ENCODE measurements at regions not wholly inside any gene's neighbourhood (a gene's known extent, or its start where the extent isn't known, plus 50 kb on each side); places are given as distances from the start of the nearest gene placed in this dataset.

- no peak for TF ChIP-seq CTCF (IDR thresholded peaks at IDR 0.05; ENCODE audit: low read length)
- TF ChIP-seq EZH2 (IDR thresholded peaks at IDR 0.05; ENCODE audit: borderline replicate concordance, low read length) = no peak
Observed at GRCh38 chr17:51374209-51374608, 113.9 kb downstream of the UTP18 start.
